Astrocyte (in vitro differentiated cells and primary cell): ENCODE measurements at regions not wholly inside any gene's neighbourhood (a gene's known extent, or its start where the extent isn't known, plus 50 kb on each side); places are given as distances from the start of the nearest gene placed in this dataset.
"Not testable (repeated sequence)": the region's sequence is repeated elsewhere in the genome, so short reads cannot be mapped to it uniquely, and the experiment has no call there.

Source experiments
- CTCF ChIP-seq: IDR thresholded peaks from 2 replicates; pipeline ENCODE4 v1.5.1; 2011; ENCODE audit warnings: low read depth, mild to moderate bottlenecking, inconsistent platforms, low read length, moderate library complexity; ENCODE audit not compliant: insufficient read depth
- EZH2 ChIP-seq: IDR thresholded peaks from 2 replicates; pipeline ENCODE4 v1.6.1; 2012; ENCODE audit warnings: mild to moderate bottlenecking, low read length, inconsistent platforms; ENCODE audit not compliant: insufficient read depth

DNA sequence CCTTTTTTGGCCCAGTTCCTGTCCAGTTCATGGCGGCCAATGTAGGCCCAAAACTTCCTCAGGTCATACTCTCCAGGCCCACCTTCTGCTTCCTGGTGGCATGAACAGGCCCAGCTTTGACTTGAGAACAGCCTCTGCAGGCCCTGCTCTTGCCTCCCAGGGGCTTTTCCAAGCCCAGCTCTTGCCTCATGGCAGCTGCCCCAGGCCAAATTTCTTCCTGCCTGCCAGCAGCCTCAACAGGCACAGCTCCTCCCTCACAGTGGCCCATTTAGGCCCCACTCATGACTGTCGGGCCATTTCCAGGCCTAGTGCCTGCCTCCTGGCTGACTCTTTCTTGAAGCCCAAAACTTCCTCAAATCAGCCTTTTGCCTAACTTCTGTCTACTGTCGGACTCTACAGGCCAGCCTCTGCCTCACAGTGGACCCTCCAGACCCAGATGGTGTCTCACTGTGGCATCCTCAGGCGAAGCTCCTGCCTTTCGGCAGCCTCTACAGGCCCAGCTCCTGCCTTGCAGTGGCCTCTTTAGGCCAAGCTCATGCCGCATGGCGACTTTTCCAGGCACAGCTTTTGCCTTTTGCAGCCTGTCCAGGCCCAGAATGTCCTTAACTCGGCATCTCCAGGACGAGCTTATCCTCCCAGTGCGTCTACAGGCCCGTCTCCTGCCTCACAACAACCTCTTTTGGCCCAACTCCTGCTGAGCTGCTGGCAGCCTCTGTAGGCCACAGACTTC lies 53.7 kb upstream of the METTL14 start:
- not testable (repeated sequence) for TF ChIP-seq CTCF, EZH2
